ENCODE measurements at regions not wholly inside any gene's neighbourhood (a gene's known extent, or its start where the extent isn't known, plus 50 kb on each side); places are given as distances from the start of the nearest gene placed in this dataset.
A peak's percentile ranks its signal among the peaks of the same experiment; 100 is the strongest.
"Not testable (repeated sequence)": the region's sequence is repeated elsewhere in the genome, so short reads cannot be mapped to it uniquely, and the experiment has no call there.

DNA sequence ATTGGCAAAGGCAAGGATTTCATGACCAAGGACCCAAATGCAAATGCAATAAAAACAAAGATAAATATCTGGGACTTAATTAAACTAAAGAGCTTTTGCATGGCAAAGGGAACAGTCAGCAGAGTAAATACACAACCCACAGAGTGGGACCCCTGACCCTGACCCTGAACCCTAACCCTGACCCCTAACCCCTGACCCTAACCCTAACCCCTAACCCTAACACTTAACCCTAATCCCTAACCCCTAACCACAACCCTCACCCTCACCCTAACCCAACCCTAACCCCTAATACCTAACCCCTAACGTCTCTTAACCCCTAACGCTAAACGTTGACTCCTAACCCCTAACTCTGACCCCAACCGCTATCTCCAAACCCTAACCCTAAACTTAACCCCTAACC lies 673.1 kb upstream of the DEFB115 start:
- 79 to 80% methylated on average over 3 to 4 of the region's 4 CpGs for WGBS, 2 experiments
- H3K27me3 ChIP-seq (ENCODE audit: control insufficient read depth, insufficient read depth, low read length, poor library complexity, severe bottlenecking), result peaks cover 11% of the 10 kb centered on the region
- not testable (repeated sequence) for H3K4me1 ChIP-seq (ENCODE audit: control insufficient read depth, insufficient read depth, low read length); H3K27ac ChIP-seq (ENCODE audit: insufficient read depth, low read depth, low read length, poor library complexity, severe bottlenecking); H3K36me3 ChIP-seq (ENCODE audit: control insufficient read depth, insufficient read depth, low read length); H3K4me3 ChIP-seq (ENCODE audit: insufficient read depth, low read depth, low read length); H3K9me3 ChIP-seq (ENCODE audit: control insufficient read depth, low read length)

DNA sequence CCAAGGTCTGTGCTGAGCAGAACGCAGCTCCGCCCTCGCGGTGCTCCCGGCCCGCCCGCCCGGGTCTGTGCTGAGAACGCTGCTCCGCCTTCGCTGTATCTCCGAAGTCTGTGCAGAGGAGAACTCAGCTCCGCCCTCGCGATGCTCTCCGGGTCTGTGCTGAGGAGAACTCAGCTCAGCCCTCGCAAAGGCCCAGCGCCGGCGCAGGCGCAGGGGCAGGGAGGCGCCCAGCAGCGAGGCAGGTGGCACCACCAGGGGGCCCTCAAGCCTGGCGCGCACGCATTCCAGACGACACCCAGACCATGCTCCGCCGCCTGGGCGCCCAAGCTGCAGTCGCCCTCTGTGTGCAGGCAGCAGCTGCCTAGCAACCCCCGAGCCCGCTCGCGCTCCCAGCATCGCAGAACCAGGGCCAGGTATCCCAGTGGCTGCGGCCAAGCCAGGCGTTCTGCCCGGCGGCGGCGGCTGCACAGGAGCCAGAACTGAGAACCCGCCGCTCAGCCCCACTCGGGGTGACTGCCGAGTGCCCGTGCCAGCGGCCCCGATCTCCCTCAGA lies 672.1 kb upstream of the DEFB115 start:
- not testable (repeated sequence) for H3K9me3 ChIP-seq (ENCODE audit: control insufficient read depth, low read length); H3K36me3 ChIP-seq (ENCODE audit: control insufficient read depth, insufficient read depth, low read length); H3K27ac ChIP-seq (ENCODE audit: insufficient read depth, low read depth, low read length, poor library complexity, severe bottlenecking); H3K4me1 ChIP-seq (ENCODE audit: control insufficient read depth, insufficient read depth, low read length)
- Histone ChIP-seq H3K4me3 (ENCODE audit: insufficient read depth, low read depth, low read length) (peak overlapping the region; percentile 40), H3K27me3 (ENCODE audit: control insufficient read depth, insufficient read depth, low read length, poor library complexity, severe bottlenecking) (peaks cover 11% of the 10 kb centered on the region)
- WGBS, 2 experiments, result 11 to 14% methylated on average over 49 of the region's 49 CpGs

DNA sequence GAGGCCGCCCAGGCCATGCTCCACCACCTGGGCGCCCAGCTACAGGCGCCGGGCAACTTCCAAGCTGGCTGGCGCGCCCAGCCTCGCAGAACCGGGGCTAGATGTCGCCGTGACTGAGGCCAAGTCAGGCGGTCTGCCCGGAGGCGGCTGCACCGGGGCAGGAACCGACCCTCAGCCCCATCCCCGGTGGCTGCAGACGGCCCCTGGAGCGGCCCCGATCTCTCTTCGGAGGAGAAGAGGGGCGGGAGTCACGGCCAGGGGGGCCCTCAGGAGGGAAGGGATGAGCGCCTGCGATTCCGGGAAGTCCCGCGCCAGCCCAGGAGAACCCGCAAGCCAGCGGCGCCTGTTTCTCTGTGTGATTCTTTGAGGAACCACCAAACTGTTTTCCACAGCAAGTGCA lies 671.3 kb upstream of the DEFB115 start:
- not testable (repeated sequence) for H3K9me3 ChIP-seq (ENCODE audit: control insufficient read depth, low read length); H3K4me1 ChIP-seq (ENCODE audit: control insufficient read depth, insufficient read depth, low read length); H3K36me3 ChIP-seq (ENCODE audit: control insufficient read depth, insufficient read depth, low read length); H3K27ac ChIP-seq (ENCODE audit: insufficient read depth, low read depth, low read length, poor library complexity, severe bottlenecking)
- H3K4me3 ChIP-seq (ENCODE audit: insufficient read depth, low read depth, low read length), result peak overlapping the region; percentile 40
- peaks cover 11% of the 10 kb centered on the region for H3K27me3 ChIP-seq (ENCODE audit: control insufficient read depth, insufficient read depth, low read length, poor library complexity, severe bottlenecking)
- 12 to 13% methylated on average over 25 to 29 of the region's 30 CpGs for WGBS, 2 experiments

DNA sequence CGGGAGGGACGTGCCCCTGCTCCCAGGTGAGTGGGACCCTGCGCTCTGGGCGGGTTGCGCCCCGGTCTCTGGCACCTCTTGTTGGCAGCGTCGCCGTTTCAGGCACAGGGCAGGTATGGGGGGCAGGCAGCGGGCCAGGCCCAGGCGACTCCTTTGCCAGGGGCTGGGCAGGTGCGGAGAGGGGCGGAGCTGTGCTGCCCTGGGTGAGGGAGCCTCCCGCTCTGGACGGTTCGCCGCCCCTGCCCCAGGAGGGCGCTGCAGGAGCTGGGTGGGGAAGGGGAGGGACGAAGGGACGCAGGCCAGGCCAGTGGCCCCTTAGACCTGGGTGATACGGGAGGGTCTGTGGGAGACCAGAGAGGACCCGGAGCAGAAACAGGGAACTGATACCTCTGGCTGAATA lies 663.9 kb upstream of the DEFB115 start:
- H3K4me3 ChIP-seq (ENCODE audit: insufficient read depth, low read depth, low read length), result no peak overlapping the region
- H3K27ac ChIP-seq (ENCODE audit: insufficient read depth, low read depth, low read length, poor library complexity, severe bottlenecking), result no peak overlapping the region
- no peaks in the 10 kb centered on the region for H3K27me3 ChIP-seq (ENCODE audit: control insufficient read depth, insufficient read depth, low read length, poor library complexity, severe bottlenecking)
- H3K36me3 ChIP-seq (ENCODE audit: control insufficient read depth, insufficient read depth, low read length), result no peaks in the 10 kb centered on the region
- WGBS, 2 experiments, result 84 to 86% methylated on average over 22 of the region's 22 CpGs
- no peaks in the 10 kb centered on the region for H3K4me1 ChIP-seq (ENCODE audit: control insufficient read depth, insufficient read depth, low read length)
- H3K9me3 ChIP-seq (ENCODE audit: control insufficient read depth, low read length), result no peaks in the 10 kb centered on the region

DNA sequence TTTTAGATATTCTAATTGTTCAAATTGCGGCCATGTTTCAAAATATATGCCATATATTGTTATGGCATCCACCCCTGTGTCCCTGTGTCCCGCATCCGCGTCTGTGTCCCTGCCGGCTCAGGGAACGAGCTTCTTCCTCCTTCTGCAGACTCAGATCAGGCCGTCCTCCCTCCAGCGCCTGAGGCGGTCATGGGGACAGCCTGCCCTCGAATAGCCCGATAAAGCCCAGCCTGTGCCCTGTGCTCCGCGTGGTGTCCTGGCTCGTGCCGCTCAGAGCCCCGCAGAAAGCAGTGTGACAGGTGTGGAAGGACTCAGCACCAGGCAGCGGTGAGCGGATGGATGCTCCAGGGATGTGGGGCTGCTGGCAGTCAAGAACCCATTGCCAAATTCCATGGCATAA lies 663.4 kb upstream of the DEFB115 start:
- H3K36me3 ChIP-seq (ENCODE audit: control insufficient read depth, insufficient read depth, low read length), result no peaks in the 10 kb centered on the region
- no peaks in the 10 kb centered on the region for H3K9me3 ChIP-seq (ENCODE audit: control insufficient read depth, low read length)
- WGBS, 2 experiments, result 89 to 91% methylated on average over 16 to 18 of the region's 18 CpGs
- no peaks in the 10 kb centered on the region for H3K27me3 ChIP-seq (ENCODE audit: control insufficient read depth, insufficient read depth, low read length, poor library complexity, severe bottlenecking)
- H3K27ac ChIP-seq (ENCODE audit: insufficient read depth, low read depth, low read length, poor library complexity, severe bottlenecking), result no peak overlapping the region
- H3K4me3 ChIP-seq (ENCODE audit: insufficient read depth, low read depth, low read length), result no peak overlapping the region
- H3K4me1 ChIP-seq (ENCODE audit: control insufficient read depth, insufficient read depth, low read length), result no peaks in the 10 kb centered on the region

DNA sequence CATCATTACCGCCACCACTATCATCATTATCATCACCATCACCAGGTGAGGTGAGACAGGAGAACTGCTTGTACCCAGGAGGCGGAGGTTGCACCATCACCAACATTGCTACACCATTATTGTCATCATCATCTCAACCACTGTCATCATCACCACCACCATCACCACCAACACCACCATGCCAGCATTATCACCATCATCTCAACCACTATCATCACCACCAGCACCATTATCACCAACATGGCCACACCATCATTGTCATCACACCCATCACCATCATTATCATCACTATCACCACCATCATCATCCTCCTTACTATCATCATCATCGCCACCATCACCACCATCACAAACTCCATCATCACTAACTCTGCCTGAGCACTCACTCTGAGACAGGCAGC lies 661.8 kb upstream of the DEFB115 start:
- no peaks in the 10 kb centered on the region for H3K27me3 ChIP-seq (ENCODE audit: control insufficient read depth, insufficient read depth, low read length, poor library complexity, severe bottlenecking)
- WGBS, 2 experiments, result 91% methylated on average over 3 of the region's 3 CpGs
- no peak overlapping the region for H3K4me3 ChIP-seq (ENCODE audit: insufficient read depth, low read depth, low read length)
- no peaks in the 10 kb centered on the region for H3K36me3 ChIP-seq (ENCODE audit: control insufficient read depth, insufficient read depth, low read length)
- H3K4me1 ChIP-seq (ENCODE audit: control insufficient read depth, insufficient read depth, low read length), result no peaks in the 10 kb centered on the region
- no peaks in the 10 kb centered on the region for H3K9me3 ChIP-seq (ENCODE audit: control insufficient read depth, low read length)
- H3K27ac ChIP-seq (ENCODE audit: insufficient read depth, low read depth, low read length, poor library complexity, severe bottlenecking), result no peak overlapping the region

DNA sequence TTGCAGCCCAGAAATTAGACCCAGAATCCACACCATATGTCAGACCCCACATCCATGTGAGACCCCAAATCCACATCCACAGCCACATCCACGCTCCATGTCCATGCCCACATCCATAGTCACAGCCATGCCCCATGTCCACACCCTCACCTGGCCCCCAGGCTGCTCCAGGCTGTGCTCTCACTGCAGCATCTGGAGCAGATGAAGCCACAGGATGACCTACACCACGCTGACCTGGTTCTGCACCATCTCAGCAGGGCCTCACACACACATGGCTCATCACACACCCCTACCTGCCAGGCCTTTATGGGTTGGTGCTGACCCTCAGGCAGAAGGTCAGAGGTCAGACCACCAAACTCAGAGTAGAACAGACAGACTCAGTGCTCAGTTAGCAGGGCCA lies 660.0 kb upstream of the DEFB115 start:
- H3K4me3 ChIP-seq (ENCODE audit: insufficient read depth, low read depth, low read length); H3K27me3 ChIP-seq (ENCODE audit: control insufficient read depth, insufficient read depth, low read length, poor library complexity, severe bottlenecking); H3K36me3 ChIP-seq (ENCODE audit: control insufficient read depth, insufficient read depth, low read length); H3K9me3 ChIP-seq (ENCODE audit: control insufficient read depth, low read length); H3K27ac ChIP-seq (ENCODE audit: insufficient read depth, low read depth, low read length, poor library complexity, severe bottlenecking); H3K4me1 ChIP-seq (ENCODE audit: control insufficient read depth, insufficient read depth, low read length): not testable (repeated sequence)
- WGBS, 2 experiments, result 73 to 78% methylated on average over 2 of the region's 2 CpGs

DNA sequence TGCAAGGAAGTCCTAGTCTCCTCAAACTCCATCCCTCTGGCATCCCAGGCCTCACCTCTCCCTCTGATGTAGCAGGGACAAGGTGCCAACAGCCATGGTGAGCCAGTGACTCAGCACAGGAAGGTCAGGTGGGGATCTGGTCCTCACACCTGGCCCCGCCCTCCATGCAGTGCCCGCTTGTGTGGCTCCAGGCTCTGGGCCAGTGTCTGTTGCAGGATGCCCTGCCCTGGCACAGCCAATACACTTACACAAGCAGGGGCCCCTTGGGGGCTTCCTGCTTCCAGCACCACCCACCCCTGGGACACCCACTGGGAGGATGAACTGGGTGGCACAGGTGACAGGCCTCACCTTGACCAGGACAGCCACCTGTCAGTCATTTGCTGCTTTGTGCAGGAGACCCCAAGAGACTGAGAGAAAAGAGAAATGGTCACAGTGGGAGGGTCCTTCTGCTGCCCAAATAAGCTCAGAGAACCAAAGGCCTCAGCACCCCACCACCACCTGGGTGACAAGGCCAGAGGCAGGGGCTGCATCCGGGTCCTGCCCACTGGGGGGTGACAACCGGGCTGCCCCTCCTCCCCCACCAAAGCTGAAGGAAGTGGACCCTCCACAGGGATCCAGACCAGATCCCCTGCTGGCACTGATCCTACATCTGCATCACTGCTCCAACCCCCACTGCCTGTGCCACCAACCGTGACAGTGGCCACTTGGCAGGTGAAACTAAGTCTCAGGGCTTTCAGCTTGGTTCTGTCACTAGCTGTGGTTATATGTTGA lies 658.8 kb upstream of the DEFB115 start:
- H3K27ac ChIP-seq (ENCODE audit: insufficient read depth, low read depth, low read length, poor library complexity, severe bottlenecking), result no peak overlapping the region
- no peaks in the 10 kb centered on the region for H3K36me3 ChIP-seq (ENCODE audit: control insufficient read depth, insufficient read depth, low read length)
- H3K4me1 ChIP-seq (ENCODE audit: control insufficient read depth, insufficient read depth, low read length), result no peaks in the 10 kb centered on the region
- WGBS, 2 experiments, result 85 to 90% methylated on average over 5 of the region's 5 CpGs
- H3K4me3 ChIP-seq (ENCODE audit: insufficient read depth, low read depth, low read length), result no peak overlapping the region
- no peaks in the 10 kb centered on the region for H3K27me3 ChIP-seq (ENCODE audit: control insufficient read depth, insufficient read depth, low read length, poor library complexity, severe bottlenecking)
- H3K9me3 ChIP-seq (ENCODE audit: control insufficient read depth, low read length), result no peaks in the 10 kb centered on the region

DNA sequence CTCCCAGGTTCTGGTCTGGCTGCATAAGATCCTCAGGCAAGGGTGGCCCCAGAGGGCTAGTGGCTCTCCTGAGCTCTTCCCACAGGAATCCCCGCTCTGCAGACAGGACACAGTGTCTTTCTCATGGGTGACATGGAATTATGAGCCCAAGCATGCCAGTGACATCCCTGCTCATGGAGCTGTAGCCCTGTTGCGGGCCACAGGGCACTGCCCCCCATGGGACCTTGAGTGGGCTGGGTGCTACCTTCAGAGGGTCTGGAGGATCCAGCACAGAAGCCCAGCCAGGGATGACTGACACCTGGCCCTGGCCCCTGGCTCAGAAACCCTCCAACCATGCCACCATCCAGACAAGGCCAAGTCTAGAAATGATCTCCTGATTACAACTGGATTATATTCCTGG lies 657.5 kb upstream of the DEFB115 start:
- Histone ChIP-seq H3K4me1 (ENCODE audit: control insufficient read depth, insufficient read depth, low read length) (no peaks in the 10 kb centered on the region), H3K9me3 (ENCODE audit: control insufficient read depth, low read length) (no peaks in the 10 kb centered on the region), H3K27me3 (ENCODE audit: control insufficient read depth, insufficient read depth, low read length, poor library complexity, severe bottlenecking) (no peaks in the 10 kb centered on the region), H3K36me3 (ENCODE audit: control insufficient read depth, insufficient read depth, low read length) (no peaks in the 10 kb centered on the region), H3K27ac (ENCODE audit: insufficient read depth, low read depth, low read length, poor library complexity, severe bottlenecking) (no peak overlapping the region), H3K4me3 (ENCODE audit: insufficient read depth, low read depth, low read length) (no peak overlapping the region)
- WGBS, 2 experiments, result 84 to 87% methylated on average over 2 of the region's 2 CpGs

DNA sequence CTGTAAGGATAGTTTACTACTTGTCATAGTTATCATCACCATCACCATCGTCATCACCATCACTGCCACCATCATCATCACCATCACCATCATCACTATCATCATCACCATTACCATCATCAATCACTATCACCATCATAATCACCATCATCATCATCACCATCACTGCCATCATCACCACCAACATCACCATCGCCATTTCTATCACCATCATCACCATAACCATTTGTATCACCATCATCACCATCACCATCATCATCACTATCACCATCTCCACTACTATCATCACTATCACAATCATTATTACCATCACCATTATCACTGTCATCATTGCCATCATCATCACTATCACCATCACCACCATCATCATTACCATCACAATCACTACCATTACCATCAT lies 655.5 kb upstream of the DEFB115 start:
- WGBS, 2 experiments, result 81 to 82% methylated on average over 2 of the region's 2 CpGs
- no peaks in the 10 kb centered on the region for H3K36me3 ChIP-seq (ENCODE audit: control insufficient read depth, insufficient read depth, low read length)
- H3K9me3 ChIP-seq (ENCODE audit: control insufficient read depth, low read length), result no peaks in the 10 kb centered on the region
- H3K4me1 ChIP-seq (ENCODE audit: control insufficient read depth, insufficient read depth, low read length), result no peaks in the 10 kb centered on the region
- no peak overlapping the region for H3K4me3 ChIP-seq (ENCODE audit: insufficient read depth, low read depth, low read length)
- no peak overlapping the region for H3K27ac ChIP-seq (ENCODE audit: insufficient read depth, low read depth, low read length, poor library complexity, severe bottlenecking)
- no peaks in the 10 kb centered on the region for H3K27me3 ChIP-seq (ENCODE audit: control insufficient read depth, insufficient read depth, low read length, poor library complexity, severe bottlenecking)

All from ectodermal cell (in vitro differentiated cells).